GM19455 (cell line): ENCODE measurements at regions not wholly inside any gene's neighbourhood (a gene's known extent, or its start where the extent isn't known, plus 50 kb on each side); places are given as distances from the start of the nearest gene placed in this dataset.
"Not testable (repeated sequence)": the region's sequence is repeated elsewhere in the genome, so short reads cannot be mapped to it uniquely, and the experiment has no call there.

Experiments
- ATAC-seq: cut with Tn5 transposase; IDR thresholded peaks from one replicate; pipeline ENCODE4 v1.9.1; 2021; ENCODE audit not compliant: unreplicated experiment

- no peak for ATAC-seq
Observed at GRCh38 chr13:90652036-90652435, 695.5 kb upstream of the MIR17HG start.

DNA sequence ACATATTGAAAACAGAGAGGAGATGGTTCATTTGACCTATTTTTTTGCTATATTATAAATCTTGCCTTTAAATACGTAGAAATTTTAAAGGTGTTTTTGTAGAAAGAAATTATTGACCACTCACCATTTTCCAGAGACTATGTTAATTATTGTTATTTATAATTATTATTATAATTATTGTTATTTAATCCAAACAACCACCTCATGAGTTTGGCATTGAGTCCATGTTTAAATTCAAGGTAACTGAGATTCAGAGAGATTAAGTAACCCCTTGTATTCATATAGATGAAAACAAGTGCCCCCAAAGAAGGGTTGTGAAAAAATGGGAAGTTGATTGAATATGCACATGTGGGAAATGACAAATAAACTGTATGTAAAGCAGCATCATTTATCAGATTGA is 692.5 kb upstream of the MIR17HG start:
- no peak for ATAC-seq

DNA sequence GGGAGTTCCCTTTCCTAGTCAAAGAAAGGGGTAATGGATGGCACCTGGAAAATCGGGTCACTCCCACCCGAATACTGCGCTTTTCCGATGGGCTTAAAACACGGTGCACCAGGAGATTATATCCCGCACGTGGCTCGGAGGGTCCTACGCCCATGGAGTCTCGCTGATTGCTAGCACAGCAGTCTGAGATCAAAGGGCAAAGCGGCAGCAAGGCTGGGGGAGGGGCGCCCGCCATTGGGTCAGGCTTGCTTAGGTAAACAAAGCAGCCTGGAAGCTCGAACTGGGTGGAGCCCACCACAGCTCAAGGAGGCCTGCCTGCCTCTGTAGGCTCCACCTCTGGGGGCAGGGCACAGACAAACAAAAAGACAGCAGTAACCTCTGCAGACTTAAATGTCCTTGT is 683.3 kb upstream of the MIR17HG start:
- not testable (repeated sequence) for ATAC-seq

DNA sequence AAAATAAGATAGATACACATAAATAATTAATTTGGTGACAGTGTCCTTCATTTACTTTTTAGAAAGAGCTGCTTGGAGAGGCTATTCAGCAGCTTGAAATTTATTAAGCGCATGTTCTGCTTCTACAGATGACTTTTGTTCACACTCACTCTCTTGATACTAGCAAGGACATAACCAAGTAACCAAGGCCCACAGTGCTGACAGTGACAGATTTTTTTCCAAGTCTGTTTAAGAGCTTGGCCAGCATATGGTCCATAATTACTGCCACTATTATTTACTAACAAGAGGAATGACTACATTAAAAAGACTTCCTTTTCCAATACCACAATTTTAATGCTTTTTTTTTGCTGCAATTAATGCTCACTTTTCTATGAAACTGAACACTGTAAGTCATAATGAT is 673.7 kb upstream of the MIR17HG start:
- ATAC-seq: no peak

GRCh38 chr13:90675129-90675528 is 672.4 kb upstream of the MIR17HG start:
- ATAC-seq: no peak

GRCh38 chr13:90680826-90681225 is 666.7 kb upstream of the MIR17HG start:
- no peak for ATAC-seq

DNA sequence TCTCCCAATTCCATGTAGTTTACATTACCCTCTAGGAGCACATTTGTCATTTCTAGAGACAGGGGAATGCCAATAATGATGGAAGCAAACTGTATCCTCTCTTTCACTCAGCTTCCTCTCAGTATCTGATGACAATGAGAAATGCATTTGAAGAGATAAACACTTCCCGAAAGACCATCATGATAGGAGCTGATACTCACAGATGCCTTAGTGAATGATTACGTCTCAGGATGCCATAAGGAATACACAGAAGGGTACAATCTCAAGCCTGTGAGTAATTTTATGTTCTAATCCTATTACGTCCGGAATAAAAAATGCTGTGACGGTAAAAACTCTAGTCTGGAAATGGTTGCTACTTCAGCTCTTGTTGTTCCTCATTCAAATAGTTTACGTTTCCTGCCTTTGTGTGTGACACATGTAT is 663.8 kb upstream of the MIR17HG start:
- ATAC-seq: no peak

- no peak for ATAC-seq
Observed at GRCh38 chr13:90686442-90686841, 661.0 kb upstream of the MIR17HG start.

DNA sequence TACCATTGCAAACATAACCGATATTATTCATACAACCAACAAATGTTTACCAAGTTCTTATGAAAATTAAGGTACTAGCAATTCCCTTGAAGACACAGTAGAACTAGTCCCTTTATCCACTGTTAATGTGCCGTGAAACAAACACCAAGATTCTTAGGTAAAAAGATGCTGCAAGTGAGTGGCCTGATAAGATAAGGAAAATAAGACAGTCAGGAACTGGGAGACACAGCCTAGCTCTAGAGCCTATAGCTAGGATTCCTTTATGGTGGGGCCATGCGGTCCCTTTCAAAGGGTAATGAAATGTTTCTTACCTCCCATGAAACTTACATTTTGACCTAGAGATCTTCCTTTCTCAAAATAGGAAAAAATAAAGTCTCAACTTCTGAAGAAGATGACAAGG is 658.4 kb upstream of the MIR17HG start:
- ATAC-seq: no peak

- ATAC-seq: no peak
Observed at GRCh38 chr13:90690458-90691080, 656.9 kb upstream of the MIR17HG start.

DNA sequence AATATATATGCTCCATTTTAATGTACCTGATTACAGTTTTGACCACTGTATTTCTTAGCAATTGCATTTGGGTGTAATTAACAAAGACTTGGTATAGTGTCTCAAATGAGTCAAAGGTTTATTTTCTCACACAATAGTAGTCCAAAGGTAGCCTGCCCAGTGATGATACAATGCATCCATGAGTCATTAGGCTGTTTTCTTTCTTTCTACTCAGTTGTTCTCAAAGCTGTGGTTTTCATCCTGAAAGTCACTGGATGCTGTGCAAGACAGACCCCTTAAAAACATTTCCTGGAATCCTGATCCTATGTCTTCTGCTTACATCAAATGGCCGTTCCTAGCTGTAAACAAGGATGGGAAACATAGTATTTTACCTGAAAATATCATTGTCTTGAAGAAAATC is 651.2 kb upstream of the MIR17HG start:
- no peak for ATAC-seq

DNA sequence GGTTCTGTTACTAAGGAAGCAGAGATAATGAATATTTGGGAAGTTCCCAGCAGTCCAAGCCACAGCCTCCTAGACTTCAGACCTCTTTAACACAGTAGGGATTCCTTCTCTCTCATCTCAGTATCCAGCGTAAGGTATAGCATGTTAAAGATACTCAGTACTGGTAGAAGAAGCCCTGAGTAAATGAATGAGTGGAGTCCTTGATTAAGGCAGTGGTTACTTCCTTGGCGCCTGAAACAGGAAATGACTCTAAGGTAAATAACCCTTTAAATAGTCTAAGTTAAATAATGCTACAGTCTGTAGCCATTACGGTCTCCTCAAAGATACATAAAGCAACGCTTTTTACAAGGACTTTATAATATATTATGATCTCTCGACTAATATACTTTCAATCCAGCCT is 650.8 kb upstream of the MIR17HG start:
- no peak for ATAC-seq

GRCh38 chr13:90700340-90700739 is 647.1 kb upstream of the MIR17HG start:
- ATAC-seq: no peak

DNA sequence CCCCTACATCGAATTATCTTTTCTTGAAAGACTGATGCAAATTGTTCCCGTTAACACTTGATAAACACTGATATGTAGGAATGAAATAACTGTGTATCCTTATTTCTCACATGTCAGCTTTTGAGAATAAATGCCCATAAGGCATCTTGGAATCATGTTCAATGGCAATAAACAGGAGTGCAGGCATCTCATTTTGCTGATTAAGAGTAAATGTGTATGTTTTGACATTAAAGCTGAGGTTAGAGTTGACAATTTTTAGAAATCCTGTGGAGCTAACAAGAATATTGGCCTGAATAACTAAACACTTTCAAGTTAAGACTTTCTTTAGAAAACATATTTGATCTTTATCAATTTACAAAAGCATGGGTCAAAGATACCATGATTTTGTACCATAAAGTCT is 646.2 kb upstream of the MIR17HG start:
- no peak for ATAC-seq

DNA sequence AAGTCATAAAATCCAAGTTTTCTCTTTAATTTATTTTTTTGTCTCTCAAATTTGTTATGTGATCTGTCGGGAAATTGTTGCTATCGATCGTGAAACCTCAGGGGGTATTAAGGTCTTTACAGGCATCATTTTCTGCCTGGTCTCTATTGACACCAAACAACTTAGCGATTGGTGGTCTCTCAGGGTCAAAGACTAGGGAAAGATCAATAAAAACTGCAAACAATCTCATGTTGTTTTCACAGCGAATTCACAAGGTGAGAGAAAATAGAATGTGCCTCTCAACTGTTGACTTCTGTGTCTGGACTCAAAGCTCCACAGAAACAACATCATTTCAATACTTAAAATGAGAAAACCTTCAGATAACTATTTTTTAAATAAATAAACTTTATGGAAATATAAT is 645.4 kb upstream of the MIR17HG start:
- ATAC-seq: no peak

DNA sequence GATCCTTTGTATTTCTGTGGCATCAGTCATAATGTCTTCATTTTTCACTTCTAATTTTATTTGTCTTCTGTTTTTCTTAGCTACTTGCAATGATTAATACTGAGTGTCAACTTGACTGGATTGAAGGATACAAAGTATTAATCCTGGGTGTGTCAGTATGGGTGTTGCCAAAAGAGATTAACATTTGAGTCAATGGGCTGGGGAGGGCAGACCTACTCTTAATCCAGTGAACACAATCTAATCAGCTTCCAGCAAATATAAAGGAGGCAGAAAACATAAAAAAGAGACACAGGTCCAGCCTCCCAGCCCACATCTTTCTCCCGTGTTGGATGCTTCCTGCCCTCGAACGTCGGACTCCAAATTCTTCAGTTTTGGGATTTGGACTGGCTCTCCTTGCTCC is 640.9 kb upstream of the MIR17HG start:
- ATAC-seq: no peak

GRCh38 chr13:90708128-90708527 is 639.4 kb upstream of the MIR17HG start:
- ATAC-seq: no peak

- no peak for ATAC-seq
Observed at GRCh38 chr13:90709319-90709718, 638.2 kb upstream of the MIR17HG start.

DNA sequence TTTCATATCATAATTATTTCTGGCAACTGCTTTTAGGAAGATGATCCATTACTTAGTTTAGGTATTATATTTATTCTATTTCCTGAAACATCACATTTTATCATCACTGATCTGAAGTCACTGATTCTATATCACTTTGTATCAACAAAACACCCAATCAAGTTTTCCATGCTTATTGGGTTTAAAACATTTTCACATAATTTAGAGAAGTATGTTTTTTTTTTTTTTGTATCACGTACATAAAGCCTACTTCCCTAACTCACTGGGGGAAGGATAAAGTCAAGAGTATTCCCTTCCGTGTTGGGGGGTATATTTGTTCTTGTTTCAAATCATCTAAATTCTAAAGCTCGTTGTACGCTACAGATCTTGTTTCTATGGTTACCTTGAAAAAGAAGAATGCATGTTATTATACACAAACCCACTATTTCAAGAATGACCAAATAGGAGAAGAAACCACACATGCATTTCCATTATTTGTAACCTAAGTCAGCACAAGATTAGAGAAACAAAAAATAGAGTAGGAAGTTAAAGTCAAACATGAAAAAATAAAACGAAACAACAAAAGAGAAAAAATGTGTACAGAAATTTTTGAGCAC is 637.2 kb upstream of the MIR17HG start:
- no peak for ATAC-seq

DNA sequence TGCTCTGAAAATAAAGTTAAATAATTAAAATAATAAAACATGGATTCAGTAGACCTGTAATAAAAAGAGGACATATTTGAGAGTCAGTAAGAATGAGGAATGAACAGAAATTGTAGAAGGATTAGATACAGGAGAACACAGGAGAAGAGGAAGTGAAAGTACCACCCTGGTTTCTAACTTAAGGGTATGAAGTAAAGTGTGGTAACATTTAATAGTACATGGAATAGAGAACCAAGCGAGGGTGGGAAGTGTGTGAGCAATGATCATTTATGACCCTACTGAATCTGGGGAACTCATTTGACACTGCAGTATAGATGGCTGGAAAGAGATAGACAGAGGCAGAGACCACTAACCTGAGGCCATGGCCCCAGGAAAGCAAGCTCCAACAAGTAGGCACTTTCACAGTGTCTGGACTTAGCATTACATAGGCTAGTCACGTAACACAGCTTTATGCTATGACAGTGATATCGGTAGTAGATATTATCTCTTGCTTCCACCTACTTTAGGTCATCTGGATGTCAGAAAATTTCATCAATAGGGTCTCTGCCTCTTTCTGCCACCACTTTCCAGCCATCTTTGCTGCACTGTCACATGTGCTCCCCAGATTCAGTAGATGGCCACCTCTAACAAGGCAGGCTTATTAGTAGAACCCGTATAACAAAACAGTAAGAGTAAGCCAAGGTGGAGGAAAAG is 633.9 kb upstream of the MIR17HG start:
- no peak for ATAC-seq

DNA sequence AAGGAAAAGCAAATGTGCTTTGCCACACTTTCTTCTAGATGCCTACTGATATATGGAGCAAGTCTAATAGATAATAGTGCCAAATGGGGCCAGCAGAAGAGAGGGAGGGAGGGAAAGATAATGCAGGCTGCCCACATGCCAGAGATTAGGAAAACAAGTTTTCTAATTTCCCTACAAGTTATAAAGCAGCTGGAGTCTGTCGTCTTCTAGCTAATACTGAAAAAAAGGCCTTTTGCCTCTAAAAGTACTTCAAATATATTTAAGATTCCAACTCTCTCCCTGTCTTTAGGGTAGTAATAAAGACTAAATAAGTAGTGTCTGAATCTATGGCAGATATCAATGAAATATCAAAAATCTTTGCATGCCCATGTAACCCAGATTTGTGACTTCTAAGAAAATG is 632.0 kb upstream of the MIR17HG start:
- no peak for ATAC-seq

DNA sequence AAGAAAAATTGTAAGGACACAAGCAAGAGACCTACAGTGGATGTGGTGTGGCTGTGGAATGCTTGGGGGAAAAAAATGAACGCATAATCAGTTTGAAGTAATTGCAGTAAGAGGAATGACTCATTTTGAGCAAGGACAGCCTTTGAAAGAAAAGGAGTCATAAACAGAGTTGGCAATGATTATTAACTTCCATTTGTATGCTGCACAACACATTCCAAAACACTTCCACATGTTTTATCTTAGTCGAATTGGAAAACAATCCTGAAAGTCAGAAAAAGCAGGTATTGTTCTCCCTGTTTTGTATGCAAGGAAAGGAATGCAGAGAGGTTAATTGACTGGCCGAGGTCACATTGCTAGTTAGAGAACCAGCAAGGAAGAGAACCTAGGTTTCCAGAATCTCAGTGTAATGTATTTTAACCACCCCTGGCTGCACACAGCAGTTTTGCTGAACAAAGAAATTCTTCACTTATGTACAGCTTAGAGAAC is 630.0 kb upstream of the MIR17HG start:
- ATAC-seq: no peak
